Right ventricle myocardium superior (tissue), 1 donor: ENCODE measurements at regions not wholly inside any gene's neighbourhood (a gene's known extent, or its start where the extent isn't known, plus 50 kb on each side); places are given as distances from the start of the nearest gene placed in this dataset.

ENCODE experiments used
- ATAC-seq: fragments of 200-7000 bp; cut with Tn5 transposase; one replicate; pipeline ENCODE4 v1.9.1; 2020; ENCODE audit warnings: mild to moderate bottlenecking; ENCODE audit not compliant: poor library complexity
- DNase-seq: peaks from one replicate; pipeline ENCODE4 v3.0.0-alpha.2; 2020
- intact Hi-C: fragments of 100-400 bp; cut with DNase I; formaldehyde crosslinking; loops from one replicate; pipeline ENCODE4 v1.11.2; 2022
- donor health status: DM: no; HTN: yes; CAD: no; lungs with severe emphysema.

DNA sequence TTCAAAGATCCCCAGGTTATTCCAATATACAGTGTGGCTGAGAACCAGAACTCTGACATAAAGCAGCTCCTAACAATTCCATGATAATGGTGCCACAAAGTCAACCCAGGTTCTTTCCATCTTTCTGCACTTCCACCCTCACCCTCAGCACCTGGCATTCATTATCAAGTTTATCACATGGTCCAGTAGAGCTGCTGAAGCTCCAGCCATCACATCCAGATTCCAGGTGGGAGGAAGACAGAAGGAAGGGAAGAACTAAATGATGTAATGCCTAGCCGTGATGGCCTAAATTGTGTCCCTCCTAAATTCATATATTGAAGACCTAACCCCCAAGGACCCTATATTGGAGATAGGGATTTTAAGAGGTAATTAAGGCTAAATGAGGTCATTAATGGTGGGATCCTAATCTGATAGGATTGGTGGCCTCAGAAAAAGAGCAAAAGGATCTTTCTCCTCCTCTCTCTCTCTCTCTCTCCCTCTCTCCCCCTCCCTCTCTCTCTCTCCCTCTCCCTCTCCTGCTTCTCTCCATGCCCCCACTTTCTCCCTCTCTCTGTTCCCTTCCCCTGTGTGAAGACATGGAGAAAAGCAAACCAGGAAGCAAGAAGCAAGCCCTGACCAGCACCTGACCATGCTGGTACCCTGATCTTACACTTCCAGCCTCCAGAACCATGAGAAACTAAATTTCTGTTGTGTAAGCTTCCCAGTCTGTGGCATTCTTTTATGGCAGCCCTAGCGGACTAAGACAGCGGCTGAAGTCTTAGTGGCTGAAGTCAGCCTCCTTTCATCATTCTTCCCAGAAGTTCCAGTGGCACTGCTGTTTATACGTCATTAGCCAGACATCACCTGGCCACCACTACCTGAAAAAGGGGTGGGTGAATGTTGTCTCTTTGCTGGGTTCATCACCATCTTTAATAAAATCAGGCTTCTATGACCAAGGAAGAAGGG lies 369.7 kb upstream of the PROK2 start:
- intact Hi-C loops = loop anchor here (10.0 kb wide), 1 partner anchor 90 kb away; no protein-coding TSS in a partner anchor
- no peak for ATAC-seq
- no peak for DNase-seq

DNA sequence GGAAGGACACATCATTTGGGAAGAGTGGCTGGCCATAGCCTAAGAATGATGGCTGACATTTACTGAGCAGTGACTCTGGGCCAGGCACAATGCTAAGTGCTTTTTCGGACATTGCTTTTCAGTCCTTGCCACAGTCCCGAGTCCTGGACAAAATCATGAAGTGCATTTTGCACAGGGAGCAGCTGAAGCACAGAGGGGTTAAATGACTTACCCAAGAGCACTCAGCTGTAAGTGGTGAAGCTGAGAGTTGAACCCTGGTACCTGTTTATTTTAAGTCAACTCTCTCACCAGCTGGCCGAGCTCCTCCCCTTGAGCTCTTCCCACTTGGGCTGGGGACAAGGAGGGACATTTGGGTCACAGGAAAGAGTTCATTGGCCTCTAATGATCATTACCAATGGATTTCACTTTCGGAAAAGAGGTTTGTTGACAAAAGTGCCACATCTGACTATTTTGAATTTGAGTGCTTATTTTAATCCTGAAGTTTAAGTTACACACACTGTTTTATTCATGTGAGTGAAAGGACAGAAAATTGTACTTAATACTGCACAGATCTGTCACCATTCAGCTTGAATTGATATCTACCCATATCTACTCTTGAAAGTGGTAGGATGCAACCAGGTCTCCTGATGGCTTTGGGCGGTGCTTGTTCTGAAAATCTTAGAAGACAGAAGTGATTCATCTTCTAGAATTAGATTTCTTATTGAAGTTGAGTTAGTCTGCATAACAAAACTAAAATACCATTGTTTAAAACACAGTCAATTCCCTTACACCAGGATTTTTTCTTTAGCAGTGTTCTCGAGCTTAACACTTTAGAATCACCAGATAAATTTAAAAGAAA lies 368.7 kb upstream of the PROK2 start:
- DNase-seq (no peak), ATAC-seq (no peak)
- intact Hi-C loops = loop anchor here (10.0 kb wide), 1 partner anchor 91 kb away; no protein-coding TSS in a partner anchor

DNA sequence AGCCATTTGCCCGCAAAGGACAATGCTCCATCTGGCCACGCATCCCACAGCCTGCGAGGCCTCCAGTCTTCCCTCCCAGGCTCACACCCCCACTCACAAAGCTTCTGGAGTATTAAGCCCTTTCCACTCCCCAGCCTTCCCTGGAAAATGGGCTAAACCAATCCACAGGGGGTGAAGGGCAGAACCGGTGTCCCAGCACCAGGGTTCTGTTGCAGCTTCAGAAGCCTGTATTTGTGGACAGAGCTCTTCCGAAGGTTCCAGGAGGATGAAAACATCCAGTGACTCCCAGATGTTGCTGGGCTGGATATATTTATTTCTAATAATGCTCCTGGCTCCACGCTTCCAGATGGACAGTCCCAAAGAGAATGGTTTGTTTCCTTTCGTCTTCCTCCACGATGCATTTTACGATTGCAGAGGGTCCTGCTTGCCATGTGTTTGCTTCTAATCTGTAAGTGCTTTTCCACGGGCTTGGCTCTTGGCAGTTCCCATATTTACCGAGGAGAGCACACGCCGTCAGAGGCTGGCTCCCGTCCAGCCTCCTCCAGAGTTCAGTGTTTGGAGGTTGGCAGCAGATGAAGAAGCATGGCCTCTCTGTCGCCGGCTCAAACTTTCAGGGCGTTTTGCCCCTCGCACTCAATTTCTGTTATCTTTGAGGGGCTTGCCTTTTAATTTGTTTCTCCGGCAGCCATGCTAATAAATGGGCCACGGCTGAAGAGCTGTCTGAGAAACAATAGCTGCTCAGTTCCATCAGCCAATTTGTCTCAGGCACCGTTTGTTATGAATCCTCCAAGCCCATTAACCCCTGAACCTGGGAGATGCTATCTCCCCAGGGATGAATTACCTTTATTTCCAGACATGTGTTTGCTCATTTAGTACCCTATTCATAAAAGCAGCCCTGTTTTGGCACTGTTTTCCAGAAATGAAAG lies 367.9 kb upstream of the PROK2 start:
- DNase-seq = peak; percentile 86
- intact Hi-C loops = loop anchor here (10.0 kb wide), 1 partner anchor 92 kb away; no protein-coding TSS in a partner anchor
- ATAC-seq = peak; percentile 93

DNA sequence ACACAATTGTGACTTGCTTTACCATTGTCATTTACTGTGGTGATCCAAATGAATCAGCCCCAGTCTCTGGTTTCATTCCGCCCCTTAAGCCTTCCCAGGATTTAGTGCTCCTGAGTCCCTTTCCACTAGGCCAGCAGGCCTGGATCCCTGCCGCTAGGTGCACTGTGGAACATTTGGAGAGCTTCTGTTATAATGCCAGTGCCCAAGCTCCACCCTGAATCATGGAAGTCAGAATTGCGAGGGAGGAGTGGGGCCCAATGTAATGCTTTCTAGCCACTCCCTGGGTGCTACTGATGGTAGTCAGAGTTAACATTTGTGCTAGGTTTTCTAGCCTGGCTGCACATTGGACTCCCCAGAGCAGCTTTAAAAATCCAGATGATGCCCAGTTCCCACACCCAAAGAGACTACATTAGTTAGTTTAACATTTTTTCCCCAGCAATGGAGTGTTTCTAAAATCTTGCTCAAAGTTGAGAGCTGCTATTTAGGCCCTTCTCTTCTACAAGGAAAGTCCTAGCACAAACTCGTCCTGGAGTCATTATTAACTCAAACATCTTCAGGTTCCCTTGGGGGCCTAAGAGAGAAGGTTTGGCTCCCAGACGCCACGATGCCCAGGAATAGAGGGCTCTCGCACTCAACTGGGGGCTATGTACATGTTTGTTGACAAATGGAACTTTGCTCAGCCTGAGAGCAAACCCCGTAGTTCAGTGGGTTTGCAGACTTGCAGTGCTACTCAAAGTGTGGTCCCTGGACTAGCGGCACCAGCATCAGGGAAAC lies 366.7 kb upstream of the PROK2 start:
- intact Hi-C loops = loop anchor here (10.0 kb wide), 1 partner anchor 93 kb away; no protein-coding TSS in a partner anchor
- ATAC-seq = no peak
- no peak for DNase-seq

DNA sequence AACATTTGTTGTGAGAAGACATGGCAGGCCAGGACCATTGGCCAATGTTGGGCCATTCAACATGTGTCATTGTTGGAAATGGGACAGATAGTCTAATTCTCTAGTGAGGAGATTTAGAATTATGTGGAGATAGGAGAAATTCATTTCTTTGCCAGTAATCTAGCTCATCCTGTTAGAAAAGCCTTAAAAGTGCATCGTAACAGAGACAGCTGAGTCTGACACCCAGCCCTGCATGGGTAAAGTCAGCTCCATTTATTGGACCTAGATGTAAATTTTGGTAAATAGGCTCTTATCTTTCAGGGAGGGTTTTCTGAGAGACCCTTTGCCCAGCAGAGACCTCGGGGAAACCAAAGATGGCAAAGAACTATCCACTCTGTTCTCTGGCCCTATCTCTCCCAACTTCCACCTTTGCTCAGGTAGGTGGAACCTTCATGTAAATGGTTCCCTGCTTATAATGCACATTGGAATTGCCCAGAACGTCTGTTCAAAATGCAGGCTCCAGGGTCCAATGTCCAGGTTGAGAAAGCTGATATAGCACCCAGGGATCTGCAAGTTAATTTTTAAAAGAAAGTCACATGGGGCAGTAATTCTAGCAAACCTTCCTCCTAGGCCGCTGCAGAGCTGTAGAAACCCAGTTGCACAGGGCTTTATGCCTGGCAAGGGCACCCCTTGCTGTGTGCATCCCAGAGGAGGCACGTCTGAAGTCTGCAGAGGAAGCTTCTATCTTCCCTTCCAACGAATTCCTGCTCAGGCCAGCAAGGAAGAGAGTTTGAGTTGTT lies 365.9 kb upstream of the PROK2 start:
- DNase-seq (no peak), ATAC-seq (no peak)
- intact Hi-C loops = loop anchor here (10.0 kb wide), 1 partner anchor 94 kb away; no protein-coding TSS in a partner anchor

DNA sequence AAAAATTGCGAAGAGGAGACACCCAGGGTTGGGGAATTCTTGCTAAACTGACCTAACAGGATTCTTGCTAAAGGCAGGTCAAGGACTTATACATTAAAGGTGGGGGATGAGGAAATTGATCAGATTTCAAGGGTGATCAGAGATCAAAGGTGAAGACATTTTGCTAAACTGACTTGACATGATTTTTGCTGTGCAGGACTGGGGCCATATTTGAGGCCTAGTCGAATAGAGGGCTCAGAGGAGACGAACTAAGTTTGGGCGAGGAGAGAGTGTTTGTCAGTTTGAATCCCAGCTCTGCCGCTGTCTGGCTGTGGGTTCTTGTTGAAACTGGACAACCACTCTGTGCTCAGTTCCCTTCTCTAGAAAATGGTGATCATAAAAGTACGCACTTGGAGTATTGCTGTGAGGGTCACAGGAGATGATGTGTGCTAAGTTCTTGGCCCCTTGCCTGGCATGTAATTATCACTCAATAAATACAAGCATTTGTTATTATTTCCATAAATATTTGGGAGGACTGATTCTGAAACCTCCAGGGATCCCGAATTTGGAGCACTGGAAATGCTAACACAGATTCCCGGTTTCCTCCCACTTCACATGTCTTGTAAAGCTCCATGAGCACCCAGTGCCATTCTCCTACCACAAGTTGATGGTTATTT lies 364.8 kb upstream of the PROK2 start:
- no peak for ATAC-seq
- intact Hi-C loops = loop anchor here (10.0 kb wide), 1 partner anchor 95 kb away; no protein-coding TSS in a partner anchor
- DNase-seq = no peak

DNA sequence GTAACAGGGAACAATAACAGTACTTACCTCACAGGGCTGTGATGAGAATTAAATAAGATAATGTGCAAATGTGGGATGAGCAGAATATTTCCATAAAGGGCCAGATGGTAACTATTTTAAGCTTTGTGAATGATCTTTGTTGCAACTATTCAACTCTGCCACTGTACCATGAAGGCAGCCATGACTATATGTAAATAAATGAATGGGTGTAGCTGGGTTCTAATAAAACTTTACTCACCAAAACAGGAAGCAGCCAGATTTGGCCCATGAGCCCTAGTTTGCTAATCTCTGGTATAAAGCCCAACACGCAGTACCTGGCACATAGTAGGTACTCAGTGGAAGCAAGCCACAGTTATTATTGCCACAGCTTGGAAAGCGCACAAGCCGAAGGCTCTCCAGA lies 362.7 kb upstream of the PROK2 start:
- ATAC-seq = no peak
- intact Hi-C loops = no loop called here
- no peak for DNase-seq

DNA sequence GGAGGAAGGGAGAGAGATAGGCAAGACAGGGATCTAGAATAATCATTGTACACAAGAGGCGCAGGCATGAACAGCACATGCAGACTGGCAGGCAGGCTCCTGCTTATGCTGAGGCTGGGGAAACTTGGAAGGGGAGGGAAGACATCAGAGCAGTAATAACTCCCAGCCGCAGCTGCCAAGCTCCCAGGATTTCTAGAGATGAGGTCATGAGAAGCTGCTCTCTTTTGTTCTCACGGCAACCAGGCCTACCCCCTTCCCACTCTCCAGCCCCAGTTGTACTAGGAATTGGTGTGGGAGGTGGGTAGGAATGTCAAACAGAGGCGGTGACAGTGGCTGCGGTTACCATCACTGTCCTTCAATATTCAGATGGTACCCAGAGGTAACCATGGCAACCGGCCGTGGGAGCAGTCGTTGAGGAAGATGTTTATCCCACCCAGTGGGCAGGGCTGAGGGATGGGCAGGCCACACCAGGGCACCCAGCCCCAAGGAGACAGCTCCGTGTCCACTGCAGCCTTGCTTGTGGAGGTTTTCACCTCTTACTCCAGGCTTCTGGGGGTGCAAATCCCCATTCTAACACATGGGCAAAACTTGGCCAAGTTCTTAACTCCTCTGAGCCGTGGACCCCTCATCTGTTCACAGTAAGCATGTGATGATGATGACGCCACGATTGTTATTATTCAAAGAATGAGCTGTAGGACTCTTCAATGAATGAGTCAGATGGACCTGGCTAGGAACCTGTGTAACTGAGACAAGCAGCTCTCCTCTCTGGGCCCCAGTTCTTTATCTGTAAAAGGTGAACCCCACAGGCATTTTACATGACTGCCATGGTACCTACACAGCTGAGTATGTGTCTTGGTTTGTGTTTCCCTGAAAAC lies 360.8 kb upstream of the PROK2 start:
- ATAC-seq (no peak), DNase-seq (no peak)

DNA sequence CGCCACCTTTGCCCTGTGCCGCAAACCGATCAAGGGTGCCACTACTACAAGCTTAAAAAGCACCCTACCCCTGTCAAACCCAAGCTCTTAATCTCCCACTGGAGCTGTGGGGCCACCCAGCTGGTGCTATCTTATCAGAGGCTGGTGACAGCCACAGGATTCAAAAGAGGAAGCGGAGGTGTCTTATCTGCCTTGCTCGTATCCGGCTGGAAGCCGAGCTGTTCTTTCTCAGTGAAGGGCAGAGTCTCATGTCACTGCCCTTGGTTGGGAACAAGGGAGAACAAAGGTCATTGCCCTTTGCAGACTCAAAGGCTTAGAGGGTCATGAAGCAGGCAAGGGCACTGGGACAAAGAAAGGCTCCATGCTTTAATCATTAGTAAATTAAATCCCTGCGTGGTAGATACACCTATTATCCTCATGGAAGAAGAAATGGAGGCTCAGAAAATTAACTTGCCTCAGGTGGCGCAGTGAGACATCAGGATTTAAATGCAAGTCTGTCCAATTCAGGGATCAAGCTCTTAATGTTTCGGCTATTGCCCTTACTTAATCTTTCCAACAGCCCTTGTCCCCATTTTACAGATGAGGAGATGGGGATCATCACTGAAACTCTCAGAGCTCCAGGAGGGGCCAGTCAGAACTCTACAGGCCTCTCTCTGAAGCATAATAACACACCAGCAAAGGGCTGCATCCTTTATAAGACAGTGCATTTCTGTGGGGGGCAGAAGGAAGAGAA lies 360.0 kb upstream of the PROK2 start:
- peak; percentile 87 for ATAC-seq
- peak; percentile 55 for DNase-seq
- intact Hi-C loops = no loop called here

More for the DNA sequence above, 360.8 kb upstream of the PROK2 start:
- intact Hi-C loops = no loop called here

DNA sequence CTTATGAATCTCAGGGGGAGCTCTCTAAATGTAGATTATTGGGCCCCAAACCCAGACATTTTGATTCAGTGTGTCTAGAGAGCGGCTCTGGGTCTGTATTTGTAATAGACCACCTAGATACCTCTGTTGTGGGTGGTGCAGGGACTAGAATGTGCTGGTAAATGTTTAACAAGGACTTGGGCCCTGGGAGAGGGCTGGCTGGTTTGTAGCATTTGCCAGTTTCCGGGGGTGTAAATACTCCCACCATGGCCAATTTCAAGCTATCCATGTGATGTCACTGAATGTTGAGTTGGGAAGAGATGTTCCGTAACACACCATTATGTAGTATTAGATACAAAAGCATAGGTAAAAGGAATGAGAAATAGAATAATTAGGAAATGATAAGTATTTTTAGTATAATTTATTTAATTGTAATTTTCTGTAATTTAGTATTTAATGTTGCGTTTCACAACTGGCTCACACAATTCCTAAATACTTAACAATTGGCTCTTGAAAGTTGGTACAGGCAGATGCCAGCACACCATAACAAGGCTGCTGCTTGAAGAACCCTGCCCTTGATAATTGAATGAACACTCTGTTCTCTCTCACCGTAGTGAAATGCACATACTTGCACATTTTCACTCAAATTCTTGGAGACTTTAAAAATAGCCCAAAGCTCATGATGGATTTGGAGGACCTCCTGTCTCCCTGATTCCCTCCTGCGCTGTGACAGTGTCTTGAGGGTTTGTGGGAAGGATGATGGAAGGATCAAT lies 359.2 kb upstream of the PROK2 start:
- peak; percentile 29 for ATAC-seq
- no peak for DNase-seq
- intact Hi-C loops = no loop called here

DNA sequence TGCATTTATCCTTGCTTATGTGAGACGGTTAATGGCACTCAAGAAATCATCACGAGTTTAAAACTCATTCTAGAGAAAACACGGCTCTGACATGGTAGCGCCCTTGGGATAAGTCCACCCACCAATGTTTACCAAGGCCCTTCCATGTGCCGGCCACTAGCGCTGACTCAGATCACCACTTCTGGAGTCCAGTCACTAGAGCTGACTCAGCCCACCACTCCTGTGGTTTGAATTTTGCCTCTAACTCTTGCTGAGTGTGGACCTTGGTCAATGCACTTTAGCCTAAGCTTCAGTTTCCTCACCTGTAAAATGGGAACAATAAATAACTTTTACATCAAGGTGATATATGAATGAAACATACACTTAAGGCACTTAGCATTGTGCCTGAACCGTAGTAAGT lies 358.4 kb upstream of the PROK2 start:
- intact Hi-C loops = no loop called here
- DNase-seq (no peak), ATAC-seq (no peak)

DNA sequence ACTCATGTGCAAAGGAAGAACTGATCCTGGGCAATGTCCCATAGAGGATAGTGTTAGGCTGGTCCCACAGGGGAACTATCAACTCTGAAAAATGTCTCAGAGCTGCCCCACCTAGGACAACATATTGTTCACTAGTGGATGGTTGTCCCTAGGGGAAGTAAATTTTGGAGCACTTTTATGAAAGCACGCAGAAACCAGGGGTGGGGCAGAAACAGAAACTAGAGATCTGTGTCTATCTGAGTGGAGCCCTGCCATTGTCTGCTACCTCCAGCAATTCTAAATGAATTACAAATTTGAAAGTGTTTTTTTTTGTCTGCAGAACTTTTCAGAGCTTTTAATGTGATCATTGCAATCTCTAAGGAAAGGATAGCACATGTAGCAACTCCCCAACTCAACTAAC lies 357.1 kb upstream of the PROK2 start:
- intact Hi-C loops = no loop called here
- ATAC-seq (no peak), DNase-seq (no peak)

DNA sequence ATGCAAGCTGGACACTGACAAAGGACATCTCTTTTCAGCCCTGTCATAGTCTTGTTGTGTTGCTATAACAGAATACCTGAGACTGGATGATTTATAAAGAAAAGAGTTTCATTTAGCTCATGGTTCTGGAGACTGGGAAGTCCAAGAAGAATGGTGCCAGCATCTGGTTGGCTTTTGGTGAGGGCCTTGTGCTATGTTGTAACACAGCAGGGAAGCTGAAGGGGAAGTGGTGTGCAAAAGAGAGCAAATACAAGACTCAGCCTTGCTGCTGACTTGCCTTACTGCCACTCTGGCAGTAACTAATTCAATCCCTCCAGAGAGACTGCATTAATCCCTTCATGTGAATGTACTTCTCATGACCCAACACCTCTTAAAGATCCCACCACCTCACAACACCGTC lies 356.3 kb upstream of the PROK2 start:
- no peak for DNase-seq
- ATAC-seq = no peak

DNA sequence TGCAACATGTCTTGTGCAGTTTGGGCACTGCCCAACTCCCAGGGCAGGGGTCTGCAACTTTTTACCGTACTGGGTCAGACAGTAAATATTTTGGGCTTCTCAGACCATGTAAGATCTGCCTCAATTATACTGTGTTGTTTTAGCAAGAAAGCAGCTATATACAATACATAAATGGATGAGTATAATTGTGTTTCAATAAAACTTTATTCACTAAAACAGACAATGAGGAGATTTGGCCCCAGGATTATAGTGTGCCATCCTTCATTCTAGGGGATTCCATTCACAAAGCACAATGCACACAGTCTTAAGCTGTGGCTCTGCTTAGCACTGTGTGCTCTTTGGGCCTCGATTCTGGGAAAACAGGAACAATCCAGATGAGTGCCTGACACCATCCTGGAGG lies 354.4 kb upstream of the PROK2 start:
- intact Hi-C loops = no loop called here
- ATAC-seq (no peak), DNase-seq (no peak)

More for the DNA sequence above, 356.3 kb upstream of the PROK2 start:
- intact Hi-C loops = no loop called here
